ENCODE measurements at regions not wholly inside any gene's neighbourhood (a gene's known extent, or its start where the extent isn't known, plus 50 kb on each side); places are given as distances from the start of the nearest gene placed in this dataset.

- Histone ChIP-seq H3K36me3 (ENCODE audit: insufficient read depth, low read length) (no peaks in the 10 kb centered on the region), H3K9me3 (ENCODE audit: low read depth, low read length) (peaks cover 4% of the 10 kb centered on the region; the same call in 1 of the 2 replicates), H3K4me3 (no peak overlapping the region), H3K27ac (no peak overlapping the region), H3K9ac (ENCODE audit: insufficient read length) (no peak overlapping the region)
- DNase-seq (ENCODE audit: low read depth, low spot score): no peak
- TF ChIP-seq POLR2AphosphoS5 (IDR thresholded peaks at IDR 0.05; ENCODE audit: borderline replicate concordance, low read depth, low read length): no peak
- no peak for TF ChIP-seq FOXP2 (optimal IDR thresholded peaks at IDR 0.05; ENCODE audit: control extremely low read depth, extremely low read length, insufficient read depth)
- TF ChIP-seq EZH2 (IDR thresholded peaks at IDR 0.05): no peak
These were observed 109.4 kb downstream of the TBXT start for GRCh38 chr6:166058064-166058739.

GRCh38 chr6:166057431-166057830 is 110.2 kb downstream of the TBXT start:
- Histone ChIP-seq H3K27ac (no peak overlapping the region), H3K36me3 (ENCODE audit: insufficient read depth, low read length) (no peaks in the 10 kb centered on the region), H3K9me3 (ENCODE audit: low read depth, low read length) (peaks cover 8% of the 10 kb centered on the region; the same call in 1 of the 2 replicates), H3K4me3 (no peak overlapping the region), H3K9ac (ENCODE audit: insufficient read length) (no peak overlapping the region)
- DNase-seq (ENCODE audit: low read depth, low spot score): no peak
- TF ChIP-seq FOXP2 (optimal IDR thresholded peaks at IDR 0.05; ENCODE audit: control extremely low read depth, extremely low read length, insufficient read depth): no peak

- TF ChIP-seq EZH2 (IDR thresholded peaks at IDR 0.05) (no peak), POLR2AphosphoS5 (IDR thresholded peaks at IDR 0.05; ENCODE audit: borderline replicate concordance, low read depth, low read length) (no peak)
- Histone ChIP-seq H3K9ac (ENCODE audit: insufficient read length) (no peak overlapping the region), H3K9me3 (ENCODE audit: low read depth, low read length) (peaks cover 8% of the 10 kb centered on the region; the same call in 1 of the 2 replicates), H3K36me3 (ENCODE audit: insufficient read depth, low read length) (no peaks in the 10 kb centered on the region), H3K27ac (no peak overlapping the region), H3K4me3 (no peak overlapping the region)
- DNase-seq (ENCODE audit: low read depth, low spot score): no peak
These were observed 111.0 kb downstream of the TBXT start for GRCh38 chr6:166056637-166057036.

- TF ChIP-seq FOXP2 (optimal IDR thresholded peaks at IDR 0.05; ENCODE audit: control extremely low read depth, extremely low read length, insufficient read depth): no peak
- TF ChIP-seq EZH2 (IDR thresholded peaks at IDR 0.05): no peak
- no peak for DNase-seq (ENCODE audit: low read depth, low spot score)
- H3K9ac ChIP-seq (ENCODE audit: insufficient read length): no peak overlapping the region
These were observed 111.8 kb downstream of the TBXT start for GRCh38 chr6:166055801-166056200.

GRCh38 chr6:166052837-166053236 is 114.8 kb downstream of the TBXT start:
- no peak overlapping the region for H3K4me3 ChIP-seq
- peaks cover 8% of the 10 kb centered on the region; the same call in 1 of the 2 replicates for H3K9me3 ChIP-seq (ENCODE audit: low read depth, low read length)
- no peak overlapping the region for H3K27ac ChIP-seq
- TF ChIP-seq POLR2AphosphoS5 (IDR thresholded peaks at IDR 0.05; ENCODE audit: borderline replicate concordance, low read depth, low read length) (no peak), FOXP2 (optimal IDR thresholded peaks at IDR 0.05; ENCODE audit: control extremely low read depth, extremely low read length, insufficient read depth) (no peak), EZH2 (IDR thresholded peaks at IDR 0.05) (no peak)
- no peak overlapping the region for H3K9ac ChIP-seq (ENCODE audit: insufficient read length)
- no peak for DNase-seq (ENCODE audit: low read depth, low spot score)
- H3K36me3 ChIP-seq (ENCODE audit: insufficient read depth, low read length): no peaks in the 10 kb centered on the region

More at GRCh38 chr6:166055801-166056200, 111.8 kb downstream of the TBXT start:
- H3K4me3 ChIP-seq: no peak overlapping the region
- H3K9me3 ChIP-seq (ENCODE audit: low read depth, low read length): peaks cover 8% of the 10 kb centered on the region; the same call in 1 of the 2 replicates
- no peaks in the 10 kb centered on the region for H3K36me3 ChIP-seq (ENCODE audit: insufficient read depth, low read length)
- no peak overlapping the region for H3K27ac ChIP-seq

- H3K27ac ChIP-seq: no peak overlapping the region
- H3K9me3 ChIP-seq (ENCODE audit: low read depth, low read length): peaks cover 8% of the 10 kb centered on the region; the same call in 1 of the 2 replicates
- TF ChIP-seq EZH2 (IDR thresholded peaks at IDR 0.05) (no peak), FOXP2 (optimal IDR thresholded peaks at IDR 0.05; ENCODE audit: control extremely low read depth, extremely low read length, insufficient read depth) (no peak), POLR2AphosphoS5 (IDR thresholded peaks at IDR 0.05; ENCODE audit: borderline replicate concordance, low read depth, low read length) (no peak)
- H3K4me3 ChIP-seq: no peak overlapping the region
- no peaks in the 10 kb centered on the region for H3K36me3 ChIP-seq (ENCODE audit: insufficient read depth, low read length)
- DNase-seq (ENCODE audit: low read depth, low spot score): no peak
- H3K9ac ChIP-seq (ENCODE audit: insufficient read length): no peak overlapping the region
These were observed 117.1 kb downstream of the TBXT start for GRCh38 chr6:166050559-166050958.

- Histone ChIP-seq H3K4me3 (no peak overlapping the region), H3K36me3 (ENCODE audit: insufficient read depth, low read length) (no peaks in the 10 kb centered on the region), H3K9me3 (ENCODE audit: low read depth, low read length) (no peaks in the 10 kb centered on the region), H3K9ac (ENCODE audit: insufficient read length) (no peak overlapping the region), H3K27ac (no peak overlapping the region)
- no peak for DNase-seq (ENCODE audit: low read depth, low spot score)
- TF ChIP-seq POLR2AphosphoS5 (IDR thresholded peaks at IDR 0.05; ENCODE audit: borderline replicate concordance, low read depth, low read length) (no peak), FOXP2 (optimal IDR thresholded peaks at IDR 0.05; ENCODE audit: control extremely low read depth, extremely low read length, insufficient read depth) (no peak), EZH2 (IDR thresholded peaks at IDR 0.05) (no peak)
These were observed 120.7 kb downstream of the TBXT start for GRCh38 chr6:166046982-166047381.

GRCh38 chr6:166046226-166046625 is 121.4 kb downstream of the TBXT start:
- no peak overlapping the region for H3K27ac ChIP-seq
- no peak for DNase-seq (ENCODE audit: low read depth, low spot score)
- H3K9me3 ChIP-seq (ENCODE audit: low read depth, low read length): no peaks in the 10 kb centered on the region
- no peaks in the 10 kb centered on the region for H3K36me3 ChIP-seq (ENCODE audit: insufficient read depth, low read length)
- H3K4me3 ChIP-seq: no peak overlapping the region
- no peak overlapping the region for H3K9ac ChIP-seq (ENCODE audit: insufficient read length)
- TF ChIP-seq POLR2AphosphoS5 (IDR thresholded peaks at IDR 0.05; ENCODE audit: borderline replicate concordance, low read depth, low read length): no peak
- no peak for TF ChIP-seq FOXP2 (optimal IDR thresholded peaks at IDR 0.05; ENCODE audit: control extremely low read depth, extremely low read length, insufficient read depth)
- TF ChIP-seq EZH2 (IDR thresholded peaks at IDR 0.05): no peak

- Histone ChIP-seq H3K9me3 (ENCODE audit: low read depth, low read length) (no peaks in the 10 kb centered on the region), H3K4me3 (no peak overlapping the region), H3K27ac (no peak overlapping the region), H3K9ac (ENCODE audit: insufficient read length) (no peak overlapping the region), H3K36me3 (ENCODE audit: insufficient read depth, low read length) (no peaks in the 10 kb centered on the region)
- DNase-seq (ENCODE audit: low read depth, low spot score): no peak
- no peak for TF ChIP-seq FOXP2 (optimal IDR thresholded peaks at IDR 0.05; ENCODE audit: control extremely low read depth, extremely low read length, insufficient read depth)
- no peak for TF ChIP-seq EZH2 (IDR thresholded peaks at IDR 0.05)
- TF ChIP-seq POLR2AphosphoS5 (IDR thresholded peaks at IDR 0.05; ENCODE audit: borderline replicate concordance, low read depth, low read length): no peak
These were observed 121.8 kb downstream of the TBXT start for GRCh38 chr6:166045860-166046200.

All from SK-N-MC (cell line).